Breast epithelium (tissue), 4 donors: ENCODE measurements at regions not wholly inside any gene's neighbourhood (a gene's known extent, or its start where the extent isn't known, plus 50 kb on each side); places are given as distances from the start of the nearest gene placed in this dataset.

ENCODE experiments used
- DNase-seq, 2 donors: peaks; one replicate each; pipeline ENCODE4 v3.0.0-alpha.2; 2019; ENCODE audit warnings: low spot score in 2 of 2
- H3K27ac ChIP-seq, 2 donors: fragments of 200-600 bp; sonication (generic) in 1 of 2; one replicate each; pipeline ENCODE4 v1.5.1; 2016 to 2019; ENCODE audit warnings: mild to moderate bottlenecking in 1 of 2
- H3K27me3 ChIP-seq, 2 donors: fragments of 200-600 bp; sonication (generic) in 1 of 2; one replicate each; pipeline versions ENCODE4 v1.5.1 to v1.6.0; 2017 to 2019; ENCODE audit warnings: control low read depth in 1 of 2, mild to moderate bottlenecking in 1 of 2
- H3K36me3 ChIP-seq: fragments of 200-600 bp; one replicate; pipeline ENCODE4 v1.5.1; 2019
- H3K4me1 ChIP-seq, 2 donors: fragments of 200-600 bp; sonication (generic); one replicate each; pipeline ENCODE4 v1.5.1; 2016 to 2019; ENCODE audit warnings: control low read depth in 1 of 2
- H3K4me3 ChIP-seq, 3 donors: fragments of 200-600 bp; sonication (generic); 1 replicate in 2 of 3; 2 replicates in 1 of 3; pipeline ENCODE4 v1.5.1; 2016 to 2019; ENCODE audit warnings: mild to moderate bottlenecking in 3 of 3, moderate library complexity in 2 of 3
- H3K9me3 ChIP-seq, 2 donors: fragments of 200-600 bp; sonication (generic) in 1 of 2; one replicate each; pipeline ENCODE4 v1.5.1; 2016 to 2019; ENCODE audit warnings: control low read depth in 1 of 2
- CTCF ChIP-seq, 3 donors: fragments of 450-650 bp; IDR thresholded peaks; one replicate each; pipeline ENCODE4 v1.5.1; 2016 to 2017; ENCODE audit warnings: antibody characterized with exemption in 3 of 3, mild to moderate bottlenecking in 3 of 3, moderate library complexity in 3 of 3
- POLR2A ChIP-seq: fragments of 450-650 bp; IDR thresholded peaks from one replicate; pipeline ENCODE4 v1.6.1; 2016; ENCODE audit warnings: antibody characterized with exemption, mild to moderate bottlenecking, moderate library complexity
- POLR2AphosphoS5 ChIP-seq, 3 donors: sonication (generic); formaldehyde crosslinking; IDR thresholded peaks; one replicate each; pipeline ENCODE4 v1.6.1; 2017; ENCODE audit warnings: antibody characterized with exemption in 3 of 3
- intact Hi-C: fragments of 100-400 bp; cut with DNase I; formaldehyde crosslinking; loops from one replicate; pipeline ENCODE4 v1.15.1; 2023; ENCODE audit warnings: low total_unique reads

- TF ChIP-seq CTCF (IDR thresholded peaks at IDR 0.05) (no peak), POLR2AphosphoS5 (IDR thresholded peaks at IDR 0.05) (no peak), POLR2A (no peak)
- DNase-seq: no peak
- no peaks in the 10 kb centered on the region for H3K36me3 ChIP-seq
- intact Hi-C loops: loop anchor here (5.0 kb wide), 1 partner anchor 472 kb away; no protein-coding TSS in a partner anchor
- no peak overlapping the region for H3K4me3 ChIP-seq
- peaks cover 2 to 8% of the 10 kb centered on the region in 2 donors for H3K9me3 ChIP-seq
- no peak overlapping the region for H3K27ac ChIP-seq
- no peaks in the 10 kb centered on the region for H3K27me3 ChIP-seq
- no peaks in the 10 kb centered on the region for H3K4me1 ChIP-seq
Measured at GRCh38 chr4:166229799-166230198, 356.8 kb downstream of the TLL1 start.

- H3K27ac ChIP-seq: no peak overlapping the region
- no peaks in the 10 kb centered on the region for H3K4me1 ChIP-seq
- no peak overlapping the region for H3K4me3 ChIP-seq
- H3K36me3 ChIP-seq: no peaks in the 10 kb centered on the region
- H3K9me3 ChIP-seq: peaks cover 2 to 8% of the 10 kb centered on the region in 2 donors
- H3K27me3 ChIP-seq: no peaks in the 10 kb centered on the region
- no peak for DNase-seq
- TF ChIP-seq CTCF (IDR thresholded peaks at IDR 0.05): no peak
- TF ChIP-seq POLR2AphosphoS5 (IDR thresholded peaks at IDR 0.05): no peak
- intact Hi-C loops: no loop called here
Measured at GRCh38 chr4:166230841-166231240, 357.8 kb downstream of the TLL1 start.

DNA sequence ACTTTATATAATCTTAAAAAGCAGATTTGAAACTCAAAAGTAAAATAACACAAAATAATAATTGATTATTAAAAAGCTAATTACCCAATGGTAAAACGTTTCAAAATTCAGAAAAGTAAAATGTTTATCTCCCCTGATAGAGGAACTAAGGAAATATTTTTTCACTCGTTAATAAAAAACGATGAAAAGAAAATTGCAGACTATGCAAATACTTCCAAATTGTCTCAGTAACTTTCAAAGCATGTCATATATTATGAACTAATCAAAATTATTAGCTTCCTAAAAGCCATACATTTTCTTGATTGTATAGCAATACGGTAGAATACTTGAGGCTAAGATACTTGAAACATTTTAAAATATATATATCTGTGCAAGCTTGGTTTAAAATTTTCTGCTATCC, 366.3 kb downstream of the TLL1 start:
- no peak overlapping the region for H3K4me3 ChIP-seq
- TF ChIP-seq POLR2AphosphoS5 (IDR thresholded peaks at IDR 0.05) (no peak), POLR2A (no peak), CTCF (IDR thresholded peaks at IDR 0.05) (no peak)
- DNase-seq: no peak
- no peaks in the 10 kb centered on the region for H3K36me3 ChIP-seq
- H3K27ac ChIP-seq: no peak overlapping the region
- no peaks in the 10 kb centered on the region for H3K9me3 ChIP-seq
- intact Hi-C loops: no loop called here
- H3K4me1 ChIP-seq: no peaks in the 10 kb centered on the region
- H3K27me3 ChIP-seq: no peaks in the 10 kb centered on the region

- Histone ChIP-seq H3K27me3 (no peaks in the 10 kb centered on the region), H3K36me3 (no peaks in the 10 kb centered on the region), H3K4me1 (no peaks in the 10 kb centered on the region), H3K27ac (no peak overlapping the region), H3K4me3 (no peak overlapping the region), H3K9me3 (no peaks in the 10 kb centered on the region)
- TF ChIP-seq POLR2A (no peak), CTCF (IDR thresholded peaks at IDR 0.05) (no peak), POLR2AphosphoS5 (IDR thresholded peaks at IDR 0.05) (no peak)
- intact Hi-C loops: no loop called here
- no peak for DNase-seq
Measured at GRCh38 chr4:166252487-166253402, 379.7 kb downstream of the TLL1 start.

- Histone ChIP-seq H3K27ac (no peak overlapping the region), H3K4me3 (no peak overlapping the region), H3K27me3 (no peaks in the 10 kb centered on the region), H3K36me3 (no peaks in the 10 kb centered on the region), H3K9me3 (no peaks in the 10 kb centered on the region), H3K4me1 (no peaks in the 10 kb centered on the region)
- intact Hi-C loops: no loop called here
- TF ChIP-seq POLR2AphosphoS5 (IDR thresholded peaks at IDR 0.05) (no peak), POLR2A (no peak), CTCF (IDR thresholded peaks at IDR 0.05) (no peak)
- no peak for DNase-seq
Measured at GRCh38 chr4:166257276-166257675, 384.2 kb downstream of the TLL1 start.
